Upper lobe of left lung (tissue), 6 donors: ENCODE measurements at regions not wholly inside any gene's neighbourhood (a gene's known extent, or its start where the extent isn't known, plus 50 kb on each side); places are given as distances from the start of the nearest gene placed in this dataset.
"Not testable (repeated sequence)": the region's sequence is repeated elsewhere in the genome, so short reads cannot be mapped to it uniquely, and the experiment has no call there.

Experiments used
- ATAC-seq, 2 donors: fragments of 200-7000 bp; cut with Tn5 transposase; one replicate each; pipeline ENCODE4 v1.9.1; 2022; ENCODE audit warnings: mild to moderate bottlenecking in 2 of 2, moderate library complexity in 2 of 2; ENCODE audit not compliant: low FRiP score in 2 of 2
- DNase-seq, 2 donors: peaks; one replicate each; pipeline ENCODE4 v3.0.0-alpha.2; 2019 to 2020
- H3K27ac ChIP-seq, 4 donors: fragments of 200-600 bp; sonication (generic); one replicate each; pipeline ENCODE4 v1.5.1; 2016 to 2019
- H3K27me3 ChIP-seq, 4 donors: fragments of 200-600 bp; sonication (generic); one replicate each; pipeline ENCODE4 v1.5.1; 2017 to 2019
- H3K36me3 ChIP-seq, 4 donors: fragments of 200-600 bp; sonication (generic); one replicate each; pipeline ENCODE4 v1.5.1; 2016 to 2019
- H3K4me1 ChIP-seq, 4 donors: fragments of 200-600 bp; sonication (generic); one replicate each; pipeline ENCODE4 v1.5.1; 2018 to 2019
- H3K4me3 ChIP-seq, 4 donors: fragments of 200-600 bp; sonication (generic); one replicate each; pipeline ENCODE4 v1.5.1; 2017 to 2019; ENCODE audit warnings: mild to moderate bottlenecking in 2 of 4, moderate library complexity in 1 of 4
- H3K9me3 ChIP-seq, 4 donors: fragments of 200-600 bp; sonication (generic); one replicate each; pipeline ENCODE4 v1.5.1; 2018 to 2019
- EP300 ChIP-seq, 4 donors: sonication (generic); formaldehyde crosslinking; IDR thresholded peaks; one replicate each; pipeline ENCODE4 v1.5.1; 2017; ENCODE audit warnings: antibody characterized with exemption in 4 of 4, control low read depth in 2 of 4
- POLR2A ChIP-seq, 4 donors: fragments of 450-650 bp; IDR thresholded peaks; one replicate each; pipeline ENCODE4 v1.5.1; 2016 to 2017; ENCODE audit warnings: antibody characterized with exemption in 4 of 4, mild to moderate bottlenecking in 2 of 4
- POLR2AphosphoS5 ChIP-seq, 2 donors: sonication (generic); formaldehyde crosslinking; IDR thresholded peaks; one replicate each; pipeline ENCODE4 v1.5.1; 2017; ENCODE audit warnings: antibody characterized with exemption in 2 of 2
- WGBS, 2 donors: methylation state at CpG; one replicate each; pipeline ENCODE4 v1.1.5; 2017 to 2018; 5-methylcytosine and 5-hydroxymethylcytosine counted together
- TF ChIP-seq, protein P1 (sequence below), 6 experiments: fragments of 450-650 bp in 4 of 6; fragments of 200-600 bp in 2 of 6; sonication (generic) in 2 of 6; IDR thresholded peaks; one replicate each; pipeline ENCODE4 v1.5.1; 2016 to 2019; ENCODE audit warnings: antibody characterized with exemption in 6 of 6
- donor health status: DM: no; HTN: no; CAD: no; lungs with moderate emphysema.
- donor health status: DM: no; HTN: yes; CAD: no; lungs with severe emphysema.

DNA sequence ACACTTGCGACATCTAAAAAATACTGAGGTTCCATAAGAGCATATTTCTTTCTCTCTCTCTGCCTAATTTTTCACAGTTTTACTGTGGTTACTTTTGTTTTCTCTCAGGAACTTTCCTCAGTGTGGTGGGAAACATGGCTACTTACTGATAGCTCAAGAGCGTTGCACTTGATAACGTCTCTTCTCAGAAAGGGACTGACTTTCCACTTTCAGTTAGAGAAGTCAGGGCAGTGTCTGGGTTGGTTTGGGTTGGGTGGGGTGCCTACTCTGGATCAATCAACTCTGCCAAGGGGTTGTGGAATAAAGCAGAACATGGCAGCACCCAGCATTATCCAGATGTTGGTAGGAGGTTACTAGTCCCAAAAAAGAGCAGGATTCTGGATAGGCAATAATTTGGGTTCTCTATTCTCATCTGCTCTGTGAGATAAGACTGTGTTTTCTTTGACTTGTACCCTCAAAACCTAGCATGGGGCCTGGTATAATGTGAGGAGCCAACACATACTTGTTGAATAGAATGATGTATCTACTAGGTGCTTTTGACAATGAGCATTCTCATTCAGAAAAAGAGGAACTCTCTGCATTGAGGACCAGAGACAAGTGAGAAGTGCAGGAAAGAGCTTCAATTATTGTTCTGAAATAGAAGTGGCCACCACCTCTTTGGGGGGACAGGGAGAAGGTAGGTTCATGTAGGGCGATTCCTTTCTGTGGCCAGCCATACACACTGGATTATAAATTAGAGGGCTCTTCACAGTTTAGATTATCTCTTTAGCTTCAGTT is 315.7 kb downstream of the REEP3 start:
- no peak overlapping the region for H3K27ac ChIP-seq
- WGBS, 2 donors, result 89% methylated on average over 4 of the region's 4 CpGs

DNA sequence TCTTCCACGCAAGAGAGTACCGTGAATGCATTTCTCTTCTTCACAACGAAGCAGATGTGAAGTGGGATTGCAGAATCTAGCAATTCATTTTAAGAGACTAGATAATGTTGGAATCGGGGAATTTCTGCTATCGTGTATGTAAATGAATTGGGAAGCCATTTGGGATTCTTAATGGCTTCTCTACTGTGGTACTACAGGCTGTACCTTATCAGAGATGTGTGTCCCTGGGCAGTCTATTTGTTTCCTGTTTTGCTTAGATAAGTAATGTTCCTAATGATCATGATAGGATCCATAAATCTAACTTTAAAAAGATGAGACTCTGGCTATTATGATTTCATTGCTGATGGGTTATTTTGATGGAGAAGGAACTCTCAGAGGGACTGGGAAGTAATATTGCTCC is 320.6 kb downstream of the REEP3 start:
- 88 to 89% methylated on average over 5 of the region's 5 CpGs for WGBS, 2 donors
- no peaks in the 10 kb centered on the region for H3K9me3 ChIP-seq

More for the DNA sequence above, 315.7 kb downstream of the REEP3 start:
- Histone ChIP-seq H3K4me3 (no peak overlapping the region), H3K36me3 (no peaks in the 10 kb centered on the region), H3K27me3 (no peaks in the 10 kb centered on the region), H3K9me3 (no peaks in the 10 kb centered on the region), H3K4me1 (no peaks in the 10 kb centered on the region)
- TF ChIP-seq, protein P1, sequence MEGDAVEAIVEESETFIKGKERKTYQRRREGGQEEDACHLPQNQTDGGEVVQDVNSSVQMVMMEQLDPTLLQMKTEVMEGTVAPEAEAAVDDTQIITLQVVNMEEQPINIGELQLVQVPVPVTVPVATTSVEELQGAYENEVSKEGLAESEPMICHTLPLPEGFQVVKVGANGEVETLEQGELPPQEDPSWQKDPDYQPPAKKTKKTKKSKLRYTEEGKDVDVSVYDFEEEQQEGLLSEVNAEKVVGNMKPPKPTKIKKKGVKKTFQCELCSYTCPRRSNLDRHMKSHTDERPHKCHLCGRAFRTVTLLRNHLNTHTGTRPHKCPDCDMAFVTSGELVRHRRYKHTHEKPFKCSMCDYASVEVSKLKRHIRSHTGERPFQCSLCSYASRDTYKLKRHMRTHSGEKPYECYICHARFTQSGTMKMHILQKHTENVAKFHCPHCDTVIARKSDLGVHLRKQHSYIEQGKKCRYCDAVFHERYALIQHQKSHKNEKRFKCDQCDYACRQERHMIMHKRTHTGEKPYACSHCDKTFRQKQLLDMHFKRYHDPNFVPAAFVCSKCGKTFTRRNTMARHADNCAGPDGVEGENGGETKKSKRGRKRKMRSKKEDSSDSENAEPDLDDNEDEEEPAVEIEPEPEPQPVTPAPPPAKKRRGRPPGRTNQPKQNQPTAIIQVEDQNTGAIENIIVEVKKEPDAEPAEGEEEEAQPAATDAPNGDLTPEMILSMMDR (IDR thresholded peaks at IDR 0.05), result no peak
- TF ChIP-seq EP300 (IDR thresholded peaks at IDR 0.05) (no peak), POLR2AphosphoS5 (IDR thresholded peaks at IDR 0.05) (no peak), POLR2A (IDR thresholded peaks at IDR 0.05) (no peak)
- ATAC-seq (no peak), DNase-seq (no peak)

GRCh38 chr10:63843107-63843506 is 321.9 kb downstream of the REEP3 start:
- Histone ChIP-seq H3K4me3 (no peak overlapping the region), H3K27me3 (no peaks in the 10 kb centered on the region), H3K36me3 (no peaks in the 10 kb centered on the region), H3K4me1 (no peaks in the 10 kb centered on the region), H3K9me3 (no peaks in the 10 kb centered on the region), H3K27ac (no peak overlapping the region)
- WGBS, 2 donors, result 80 to 90% methylated on average over 2 of the region's 2 CpGs
- no peak for DNase-seq
- no peak for ATAC-seq
- no peak for TF ChIP-seq POLR2AphosphoS5 (IDR thresholded peaks at IDR 0.05)
- no peak for TF ChIP-seq POLR2A (IDR thresholded peaks at IDR 0.05)
- no peak for TF ChIP-seq EP300 (IDR thresholded peaks at IDR 0.05)
- TF ChIP-seq, protein P1 (IDR thresholded peaks at IDR 0.05), result no peak

More for the DNA sequence above, 320.6 kb downstream of the REEP3 start:
- Histone ChIP-seq H3K27me3 (no peaks in the 10 kb centered on the region), H3K36me3 (no peaks in the 10 kb centered on the region), H3K4me3 (no peak overlapping the region), H3K4me1 (no peaks in the 10 kb centered on the region), H3K27ac (no peak overlapping the region)
- TF ChIP-seq POLR2A (IDR thresholded peaks at IDR 0.05) (no peak), POLR2AphosphoS5 (IDR thresholded peaks at IDR 0.05) (no peak), EP300 (IDR thresholded peaks at IDR 0.05) (no peak)
- TF ChIP-seq, protein P1 (IDR thresholded peaks at IDR 0.05), result no peak
- ATAC-seq (no peak), DNase-seq (no peak)

- H3K4me3 ChIP-seq, result not testable (repeated sequence)
- WGBS, 2 donors, result 59 to 74% methylated on average over 3 of the region's 3 CpGs
Observed at GRCh38 chr10:63848871-63849270, 327.7 kb downstream of the REEP3 start.

GRCh38 chr10:63862860-63863259 is 341.7 kb downstream of the REEP3 start:
- no peak for ATAC-seq
- DNase-seq, result no peak
- Histone ChIP-seq H3K9me3 (peaks cover 0 to 6% (median 0%) of the 10 kb centered on the region in 4 donors), H3K4me3 (no peak overlapping the region), H3K4me1 (peaks cover 7 to 12% (median 10%) of the 10 kb centered on the region in 4 donors), H3K27me3 (no peaks in the 10 kb centered on the region), H3K27ac (no peak overlapping the region), H3K36me3 (no peaks in the 10 kb centered on the region)
- TF ChIP-seq EP300 (IDR thresholded peaks at IDR 0.05), result no peak
- TF ChIP-seq POLR2AphosphoS5 (IDR thresholded peaks at IDR 0.05), result no peak
- no peak for TF ChIP-seq POLR2A (IDR thresholded peaks at IDR 0.05)
- TF ChIP-seq, protein P1 (IDR thresholded peaks at IDR 0.05), result no peak
- WGBS, 2 donors, result 98 to 100% methylated on average over 1 of the region's 1 CpG

More at GRCh38 chr10:63848871-63849270, 327.7 kb downstream of the REEP3 start:
- H3K4me1 ChIP-seq, ATAC-seq, DNase-seq, H3K36me3 ChIP-seq, H3K27ac ChIP-seq, H3K9me3 ChIP-seq, H3K27me3 ChIP-seq: not testable (repeated sequence)
